Lower leg skin (tissue), 4 donors: ENCODE measurements at regions not wholly inside any gene's neighbourhood (a gene's known extent, or its start where the extent isn't known, plus 50 kb on each side); places are given as distances from the start of the nearest gene placed in this dataset.

Source experiments
- DNase-seq, 2 donors: peaks; one replicate each; pipeline ENCODE4 v3.0.0-alpha.2; 2019; ENCODE audit warnings: low spot score in 2 of 2
- H3K4me3 ChIP-seq: fragments of 200-600 bp; sonication (generic); 2 replicates; pipeline ENCODE4 v1.5.1; 2017; ENCODE audit warnings: mild to moderate bottlenecking, low read depth; ENCODE audit not compliant: poor library complexity, severe bottlenecking
- CTCF ChIP-seq, 3 donors: fragments of 450-650 bp; IDR thresholded peaks; one replicate each; pipeline ENCODE4 v1.5.1; 2016; ENCODE audit warnings: antibody characterized with exemption in 3 of 3, mild to moderate bottlenecking in 3 of 3, moderate library complexity in 2 of 3
- POLR2A ChIP-seq, 2 donors: fragments of 450-650 bp; IDR thresholded peaks; one replicate each; pipeline ENCODE4 v1.6.1; 2016 to 2017; ENCODE audit warnings: antibody characterized with exemption in 2 of 2, mild to moderate bottlenecking in 1 of 2, moderate library complexity in 1 of 2
- WGBS, 2 donors: methylation state at CpG; one replicate each; pipeline ENCODE4 v1.1.5; 2018; 5-methylcytosine and 5-hydroxymethylcytosine counted together
- intact Hi-C: fragments of 100-400 bp; cut with DNase I; formaldehyde crosslinking; loops from one replicate; pipeline ENCODE4 v1.15.0; 2023; ENCODE audit warnings: low total_unique reads

GRCh38 chr11:76728778-76729177, 54.4 kb upstream of the TSKU start:
- 92 to 100% methylated on average over 1 of the region's 1 CpG for WGBS, 2 donors
- no peak for DNase-seq
- H3K4me3 ChIP-seq: no peak overlapping the region
- TF ChIP-seq POLR2A (IDR thresholded peaks at IDR 0.05) (no peak), CTCF (IDR thresholded peaks at IDR 0.05) (no peak)
- intact Hi-C loops: loop anchor here (10.0 kb wide), 1 partner anchor 376 kb away; the partner anchor contains the start of gene OMP

DNA sequence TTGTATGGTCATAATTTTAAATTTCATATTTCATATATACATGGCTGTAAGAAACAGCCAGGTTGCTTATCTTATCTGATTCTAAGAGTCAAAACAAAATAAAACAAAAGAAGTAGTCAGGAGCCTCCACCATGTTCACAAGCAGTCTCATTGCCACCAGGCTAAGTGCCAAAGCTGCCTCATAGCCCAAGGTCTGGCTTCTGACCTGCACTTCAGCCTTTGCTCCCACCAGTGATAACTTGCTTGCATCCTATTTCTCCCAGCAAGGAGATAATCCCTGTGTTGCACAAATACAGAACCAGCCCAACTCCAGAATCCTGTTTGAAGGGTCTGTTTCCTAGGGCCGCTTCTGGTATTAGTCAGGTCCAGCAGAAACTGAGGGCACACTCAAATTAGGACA, 53.9 kb upstream of the TSKU start:
- TF ChIP-seq CTCF (IDR thresholded peaks at IDR 0.05) (no peak), POLR2A (IDR thresholded peaks at IDR 0.05) (no peak)
- 94 to 100% methylated on average over 1 of the region's 1 CpG for WGBS, 2 donors
- intact Hi-C loops: loop anchor here (10.0 kb wide), 1 partner anchor 376 kb away; the partner anchor contains the start of gene OMP

DNA sequence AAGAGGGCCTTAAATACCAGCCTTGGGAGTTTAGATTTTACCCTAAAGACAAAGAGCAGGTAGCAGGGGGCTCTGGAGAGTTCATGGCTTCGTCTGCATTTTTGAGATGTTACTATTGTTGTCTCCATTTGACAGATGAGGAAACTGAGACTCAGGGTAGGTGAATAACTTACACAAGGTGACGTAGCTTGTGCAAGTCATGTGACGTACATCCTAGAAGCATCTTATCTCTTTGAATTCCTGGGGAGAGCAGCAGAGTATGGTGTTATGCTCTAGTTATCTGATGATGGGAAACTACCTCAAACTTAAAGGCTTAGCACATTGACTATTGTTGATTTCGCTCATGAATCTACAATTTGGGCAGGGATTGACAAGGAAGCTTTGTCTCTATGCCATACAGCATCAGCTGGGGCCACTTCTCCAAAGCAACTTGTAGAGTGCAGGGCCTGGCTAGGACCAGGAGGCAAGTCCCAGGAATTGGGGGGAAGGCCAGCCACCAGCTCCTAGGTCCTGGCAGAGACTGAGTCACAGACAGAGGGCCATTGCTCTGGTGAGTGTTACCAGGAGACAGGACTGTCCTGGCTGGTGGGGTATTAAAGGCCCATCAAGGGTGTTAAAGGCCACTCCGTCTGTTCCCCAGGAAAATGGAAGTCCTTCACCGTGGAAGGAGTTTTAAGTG, 52.1 kb upstream of the TSKU start:
- 80 to 92% methylated on average over 6 of the region's 6 CpGs for WGBS, 2 donors
- no peak overlapping the region for H3K4me3 ChIP-seq
- TF ChIP-seq POLR2A (IDR thresholded peaks at IDR 0.05) (no peak), CTCF (IDR thresholded peaks at IDR 0.05) (no peak)
- no peak for DNase-seq
- intact Hi-C loops: loop anchor here (5.0 kb wide), 2 partner anchors 66 to 186 kb away; no protein-coding TSS in a partner anchor

More for the DNA sequence above, 53.9 kb upstream of the TSKU start:
- H3K4me3 ChIP-seq: no peak overlapping the region
- DNase-seq: no peak

- intact Hi-C loops: loop anchor here (5.0 kb wide), 2 partner anchors 65 to 185 kb away; no protein-coding TSS in a partner anchor
- no peak overlapping the region for H3K4me3 ChIP-seq
- no peak for DNase-seq
- 92% methylated on average over 2 of the region's 2 CpGs for WGBS, 2 donors
- TF ChIP-seq POLR2A (IDR thresholded peaks at IDR 0.05) (no peak), CTCF (IDR thresholded peaks at IDR 0.05) (no peak)
Observed at GRCh38 chr11:76732643-76733042, 50.5 kb upstream of the TSKU start.
